WTC11 (cell line): ENCODE measurements at regions not wholly inside any gene's neighbourhood (a gene's known extent, or its start where the extent isn't known, plus 50 kb on each side); places are given as distances from the start of the nearest gene placed in this dataset.

ENCODE experiments used
- ATAC-seq: fragments of 200-7000 bp; cut with Tn5 transposase; 2 replicates; pipeline ENCODE4 v1.10.0; 2021; ENCODE audit warnings: mild to moderate bottlenecking, moderate library complexity
- CTCF ChIA-PET: fragments of 300-600 bp; sonication (Branson Sonifier 250); formaldehyde crosslinking; loops from one replicate; lab custom pipeline; 2021; ENCODE audit warnings: antibody characterized with exemption; lab: Charles Lee
- POLR2A ChIA-PET: fragments of 350-600 bp; sonication (Branson Sonifier 250); formaldehyde crosslinking; loops from one replicate; lab custom pipeline; 2021; ENCODE audit warnings: antibody characterized with exemption; lab: Charles Lee
- DNase-seq: peaks from one replicate; pipeline ENCODE4 v3.0.0; 2021; ENCODE audit warnings: low spot score
- H3K27ac Mint-ChIP-seq: 2 replicates; pipeline ENCODE4 v1.8.0; 2021; ENCODE audit warnings: mixed read lengths
- H3K27me3 Mint-ChIP-seq: 2 replicates; pipeline ENCODE4 v1.8.0; 2021; ENCODE audit warnings: low read depth, mild to moderate bottlenecking, moderate library complexity, mixed read lengths
- H3K36me3 Mint-ChIP-seq: 2 replicates; pipeline ENCODE4 v1.8.0; 2021; ENCODE audit warnings: mixed read lengths
- H3K4me1 Mint-ChIP-seq: 2 replicates; pipeline ENCODE4 v1.8.0; 2022; ENCODE audit warnings: mixed read lengths
- H3K4me3 Mint-ChIP-seq: 2 replicates; pipeline ENCODE4 v1.8.0; 2021; ENCODE audit warnings: mild to moderate bottlenecking, moderate library complexity, mixed read lengths
- H3K9me3 Mint-ChIP-seq: 2 replicates; pipeline ENCODE4 v1.8.0; 2021; ENCODE audit warnings: mixed read lengths
- ATF3 ChIP-seq: sonication (generic); formaldehyde crosslinking; conservative IDR thresholded peaks from 2 replicates; pipeline ENCODE4 v1.8.1; 2022; ENCODE audit warnings: mild to moderate bottlenecking, missing genetic modification reagents
- CDX4 ChIP-seq: fragments of 250-450 bp; sonication (Bioruptor Pico); IDR thresholded peaks from 2 replicates; pipeline ENCODE4 v1.9.0; 2021; ENCODE audit warnings: moderate library complexity, mild to moderate bottlenecking, inconsistent platforms, borderline replicate concordance
- CTCF ChIP-seq: fragments of 200-600 bp; IDR thresholded peaks from 2 replicates; pipeline ENCODE4 v1.8.0; 2022; ENCODE audit warnings: antibody characterized with exemption
- E2F1 ChIP-seq: sonication (generic); formaldehyde crosslinking; IDR thresholded peaks from 2 replicates; pipeline ENCODE4 v1.8.0; 2022; ENCODE audit warnings: mild to moderate bottlenecking, missing genetic modification reagents
- EMX1 ChIP-seq: fragments of 250-450 bp; sonication (Bioruptor Pico); IDR thresholded peaks from 2 replicates; pipeline ENCODE4 v1.8.0; 2021; ENCODE audit warnings: mild to moderate bottlenecking
- GTF2I ChIP-seq: fragments of 250-450 bp; sonication (Bioruptor Pico); conservative IDR thresholded peaks from 2 replicates; pipeline ENCODE4 v1.4.0; 2021; ENCODE audit warnings: mild to moderate bottlenecking
- MYBL2 ChIP-seq: sonication (generic); formaldehyde crosslinking; IDR thresholded peaks from 2 replicates; pipeline ENCODE4 v1.8.1; 2023; ENCODE audit warnings: mild to moderate bottlenecking, moderate library complexity, missing genetic modification reagents
- NR3C1 ChIP-seq: sonication (generic); formaldehyde crosslinking; conservative IDR thresholded peaks from 2 replicates; pipeline ENCODE4 v1.8.1; 2023; ENCODE audit warnings: low read depth, mild to moderate bottlenecking, missing genetic modification reagents
- RELA ChIP-seq: sonication (generic); formaldehyde crosslinking; IDR thresholded peaks from 2 replicates; pipeline ENCODE4 v1.8.1; 2022; ENCODE audit warnings: missing genetic modification reagents, mild to moderate bottlenecking, borderline replicate concordance
- RORB ChIP-seq: fragments of 250-450 bp; sonication (Bioruptor Pico); IDR thresholded peaks from 2 replicates; pipeline ENCODE4 v1.9.0; 2021; ENCODE audit warnings: mild to moderate bottlenecking
- SOX15 ChIP-seq: fragments of 250-450 bp; sonication (Bioruptor Pico); IDR thresholded peaks from 2 replicates; pipeline ENCODE4 v1.9.0; 2021; ENCODE audit warnings: mild to moderate bottlenecking
- STAT6 ChIP-seq: sonication (generic); formaldehyde crosslinking; conservative IDR thresholded peaks from 2 replicates; pipeline ENCODE4 v1.8.1; 2023; ENCODE audit warnings: mild to moderate bottlenecking, low read depth, missing genetic modification reagents, moderate library complexity
- TP53 ChIP-seq: sonication (generic); formaldehyde crosslinking; IDR thresholded peaks from 2 replicates; pipeline ENCODE4 v1.8.1; 2023; ENCODE audit warnings: mild to moderate bottlenecking, missing genetic modification reagents
- USF2 ChIP-seq: sonication (generic); formaldehyde crosslinking; IDR thresholded peaks from 2 replicates; pipeline ENCODE4 v1.8.1; 2023; ENCODE audit warnings: mild to moderate bottlenecking, missing genetic modification reagents, moderate library complexity
- ZNF263 ChIP-seq: sonication (generic); formaldehyde crosslinking; IDR thresholded peaks from 2 replicates; pipeline ENCODE4 v1.8.1; 2022; ENCODE audit warnings: low read depth, mild to moderate bottlenecking, moderate library complexity, missing genetic modification reagents
- ZNF317 ChIP-seq: sonication (generic); formaldehyde crosslinking; IDR thresholded peaks from 2 replicates; pipeline ENCODE4 v1.8.1; 2023; ENCODE audit warnings: low read depth, mild to moderate bottlenecking, moderate library complexity, missing genetic modification reagents, borderline replicate concordance
- ZSCAN18 ChIP-seq: fragments of 250-450 bp; sonication (Bioruptor Pico); IDR thresholded peaks from 2 replicates; pipeline ENCODE4 v2.1.2; 2022; ENCODE audit warnings: mild to moderate bottlenecking, moderate library complexity

- Mint-ChIP-seq H3K4me3 (no peak overlapping the region), H3K27me3 (no peaks in the 10 kb centered on the region; the same call in 1 of the 2 replicates), H3K9me3 (peaks cover 3% of the 10 kb centered on the region), H3K4me1 (peaks cover 2% of the 10 kb centered on the region; the same call in 1 of the 2 replicates), H3K36me3 (no peaks in the 10 kb centered on the region), H3K27ac (no peak overlapping the region)
- TF ChIP-seq SOX15 (CRISPR knock-in tag) (no peak), GTF2I (CRISPR knock-in tag) (no peak)
- DNase-seq (no peak), ATAC-seq (no peak)
- POLR2A ChIA-PET = no interaction called here
- CTCF ChIA-PET = no interaction called here
Observed at GRCh38 chr2:12131975-12132374, 385.5 kb downstream of the LPIN1 start.

GRCh38 chr2:12141618-12142258 lies 395.3 kb downstream of the LPIN1 start:
- Mint-ChIP-seq H3K9me3 (peaks cover 4% of the 10 kb centered on the region), H3K27me3 (no peaks in the 10 kb centered on the region; the same call in none of the 2 replicates), H3K27ac (no peak overlapping the region), H3K4me3 (no peak overlapping the region), H3K4me1 (no peaks in the 10 kb centered on the region), H3K36me3 (peaks cover 2% of the 10 kb centered on the region; the same call in 1 of the 2 replicates)
- ChIA-PET POLR2A (no interaction called here), CTCF (no interaction called here)
- ATAC-seq (no peak), DNase-seq (no peak)
- TF ChIP-seq MYBL2 (CRISPR knock-in tag) = no peak
- no peak for TF ChIP-seq RELA
- TF ChIP-seq GTF2I (CRISPR knock-in tag) = no peak
- TF ChIP-seq NR3C1 (CRISPR knock-in tag) = no peak
- TF ChIP-seq ZNF263 (CRISPR knock-in tag) = no peak
- TF ChIP-seq CTCF = no peak
- TF ChIP-seq ZSCAN18 (CRISPR knock-in tag) = no peak
- no peak for TF ChIP-seq ATF3 (CRISPR knock-in tag)
- TF ChIP-seq ZNF317 = no peak
- TF ChIP-seq CDX4 (CRISPR knock-in tag) = no peak
- no peak for TF ChIP-seq USF2

- peaks cover 4% of the 10 kb centered on the region; the same call in 1 of the 2 replicates for H3K9me3 Mint-ChIP-seq
- no peak for DNase-seq
- CTCF ChIA-PET = no interaction called here
Observed at GRCh38 chr2:12151716-12152115, 405.3 kb downstream of the LPIN1 start.

More at GRCh38 chr2:12151716-12152115, 405.3 kb downstream of the LPIN1 start:
- Mint-ChIP-seq H3K27me3 (peaks cover 10% of the 10 kb centered on the region), H3K27ac (no peak overlapping the region), H3K4me3 (no peak overlapping the region), H3K4me1 (peaks cover 37% of the 10 kb centered on the region), H3K36me3 (no peaks in the 10 kb centered on the region)
- TF ChIP-seq STAT6 (no peak), ATF3 (CRISPR knock-in tag) (no peak), TP53 (CRISPR knock-in tag) (no peak), EMX1 (CRISPR knock-in tag) (no peak), E2F1 (CRISPR knock-in tag) (no peak), RELA (no peak), ZSCAN18 (CRISPR knock-in tag) (no peak), RORB (CRISPR knock-in tag) (no peak)
- POLR2A ChIA-PET = no interaction called here
- no peak for ATAC-seq
